Activated CD4-positive, alpha-beta T cell treated with anti-CD3 and anti-CD28 coated beads, Interleukin-2, Interleukin-6, amounts not matched to agents 100 ng/mL and 50 ng/mL, durations not matched to agents 16 hours and 8 hours (primary cell): ENCODE measurements at regions not wholly inside any gene's neighbourhood (a gene's known extent, or its start where the extent isn't known, plus 50 kb on each side); places are given as distances from the start of the nearest gene placed in this dataset.
"Not testable (repeated sequence)": the region's sequence is repeated elsewhere in the genome, so short reads cannot be mapped to it uniquely, and the experiment has no call there.

ENCODE experiments used
- DNase-seq: peaks from one replicate; pipeline ENCODE4 v3.0.0-alpha.2; 2020

GRCh38 chr16:32947336-32947735, 246.7 kb upstream of the TP53TG3C start:
- not testable (repeated sequence) for DNase-seq

DNA sequence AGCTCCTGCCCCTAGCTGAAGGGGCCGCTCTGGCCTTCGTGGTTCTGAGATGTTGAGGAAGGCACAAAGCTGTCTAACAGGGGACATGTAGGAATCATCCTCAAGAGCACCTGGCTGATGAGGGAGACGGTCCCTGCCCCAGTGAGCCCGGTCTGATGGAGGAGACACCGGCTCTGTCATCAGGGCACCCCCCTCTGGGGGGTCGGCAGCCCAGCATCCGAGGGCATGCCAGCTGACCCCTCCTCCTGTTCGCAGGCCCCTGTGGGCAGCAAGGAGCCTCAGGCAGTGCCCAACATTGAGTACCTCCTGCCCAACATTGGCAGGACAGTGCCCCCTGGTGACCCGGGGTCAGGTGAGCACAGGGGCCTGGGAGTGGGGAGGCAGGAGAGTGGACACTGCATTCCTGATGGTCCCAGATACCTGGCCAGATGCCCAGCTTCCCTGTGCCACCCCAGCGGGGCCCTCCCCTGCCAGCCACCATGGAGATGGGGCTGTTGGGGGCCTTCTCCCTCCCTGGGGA, 247.9 kb upstream of the TP53TG3C start:
- DNase-seq: not testable (repeated sequence)

GRCh38 chr16:32945311-32945710, 248.7 kb upstream of the TP53TG3C start:
- not testable (repeated sequence) for DNase-seq

DNA sequence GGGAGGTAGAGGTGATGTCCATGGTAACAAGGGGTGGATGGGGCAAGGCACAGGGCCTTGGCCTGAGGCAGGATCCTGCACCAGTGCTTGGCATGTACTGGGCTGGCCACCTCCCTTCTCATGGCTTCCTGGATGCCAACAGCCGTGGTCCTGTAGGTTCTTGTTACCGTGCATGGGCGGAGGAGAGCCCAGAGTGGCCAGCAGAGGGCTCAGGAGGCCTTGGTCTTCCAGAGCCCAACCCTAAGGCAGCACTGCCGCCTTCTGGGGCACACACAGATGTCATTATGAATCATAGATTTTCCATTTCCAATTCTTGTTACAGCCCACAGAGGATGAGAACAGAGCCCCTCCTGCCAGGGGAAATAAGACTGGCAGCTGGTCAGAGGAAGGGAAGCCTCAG, 254.2 kb upstream of the TP53TG3C start:
- DNase-seq: not testable (repeated sequence)

DNA sequence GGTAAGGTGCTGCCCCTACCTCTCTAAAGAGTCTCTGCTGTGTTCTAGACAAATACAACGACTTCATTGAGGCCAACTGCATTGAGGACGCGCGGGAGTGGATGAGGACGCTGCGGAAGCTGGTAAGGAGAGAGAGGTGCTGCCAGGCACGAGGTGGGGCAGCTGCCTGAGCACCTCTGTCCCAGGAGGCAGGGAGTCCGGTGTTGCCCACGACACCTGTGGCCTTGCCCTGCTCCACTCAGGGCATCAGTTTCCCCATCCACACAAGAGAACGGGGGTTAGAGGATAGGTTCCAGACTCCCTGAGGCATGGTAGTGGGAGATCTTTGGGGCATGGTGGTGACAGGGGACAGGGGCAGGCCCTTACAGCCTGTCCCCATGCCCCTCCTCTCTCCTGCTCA, 256.1 kb upstream of the TP53TG3C start:
- DNase-seq: not testable (repeated sequence)

- peak; percentile 9 for DNase-seq
Measured at GRCh38 chr16:32932240-32933040, 256.5 kb upstream of the TP53TG3 start.

DNA sequence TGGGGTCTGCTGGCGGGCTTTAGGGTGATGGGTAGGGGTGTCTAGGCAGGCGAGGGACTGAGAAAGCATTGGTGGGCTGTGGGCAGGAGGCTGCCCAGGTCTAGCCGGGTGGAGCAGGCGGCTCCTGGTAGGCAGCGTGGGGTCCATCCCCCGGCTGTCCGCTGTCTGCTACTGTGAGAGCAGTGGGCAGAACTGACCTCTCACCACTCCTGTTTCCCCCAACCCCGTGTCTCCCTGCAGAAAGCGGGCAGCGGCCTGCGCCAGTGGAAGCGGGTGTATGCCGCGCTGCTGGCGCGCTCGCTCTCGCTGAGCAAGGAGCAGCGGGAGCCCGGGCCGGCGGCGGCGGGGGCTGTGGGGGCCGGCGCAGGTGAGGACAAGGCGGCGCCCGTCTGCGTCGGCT, 249.2 kb upstream of the TP53TG3 start:
- DNase-seq: not testable (repeated sequence)

DNA sequence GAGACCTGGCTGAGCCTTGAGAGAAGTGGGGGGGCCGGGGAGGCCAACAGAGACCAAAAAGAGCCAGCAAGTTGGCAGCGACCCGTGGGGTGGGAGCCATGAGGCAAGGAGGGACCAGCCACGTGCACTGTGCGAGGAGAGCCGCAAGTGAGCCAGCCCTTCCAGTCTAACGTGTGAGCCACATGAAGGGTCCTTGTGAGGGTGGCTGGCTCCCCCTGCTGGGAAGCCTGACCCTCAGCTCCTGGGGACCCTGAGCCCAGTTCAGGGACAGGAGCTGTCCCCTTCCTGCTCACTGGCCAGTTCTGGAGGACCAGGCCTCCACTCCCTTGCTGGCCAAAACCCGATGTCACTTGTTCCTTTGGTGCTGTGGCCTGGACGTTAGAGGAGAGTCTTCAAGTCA, 246.6 kb upstream of the TP53TG3 start:
- DNase-seq: not testable (repeated sequence)

DNA sequence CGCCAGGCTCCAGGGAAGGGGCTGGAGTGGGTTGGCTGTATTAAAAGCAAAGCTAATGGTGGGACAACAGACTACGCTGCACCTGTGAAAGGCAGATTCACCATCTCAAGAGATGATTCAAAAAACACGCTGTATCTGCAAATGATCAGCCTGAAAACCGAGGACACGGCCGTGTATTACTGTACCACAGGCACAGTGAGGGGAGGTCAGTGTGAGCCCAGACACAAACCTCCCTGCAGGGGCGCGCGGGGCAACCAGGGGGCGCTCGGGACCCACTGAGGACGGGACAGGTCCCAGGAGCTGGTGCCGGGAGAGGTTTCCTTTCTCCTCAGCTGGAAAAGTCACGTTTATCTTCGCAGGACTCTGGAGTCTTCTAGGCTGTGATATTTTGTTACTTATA, 239.4 kb upstream of the TP53TG3 start:
- DNase-seq: not testable (repeated sequence)

DNA sequence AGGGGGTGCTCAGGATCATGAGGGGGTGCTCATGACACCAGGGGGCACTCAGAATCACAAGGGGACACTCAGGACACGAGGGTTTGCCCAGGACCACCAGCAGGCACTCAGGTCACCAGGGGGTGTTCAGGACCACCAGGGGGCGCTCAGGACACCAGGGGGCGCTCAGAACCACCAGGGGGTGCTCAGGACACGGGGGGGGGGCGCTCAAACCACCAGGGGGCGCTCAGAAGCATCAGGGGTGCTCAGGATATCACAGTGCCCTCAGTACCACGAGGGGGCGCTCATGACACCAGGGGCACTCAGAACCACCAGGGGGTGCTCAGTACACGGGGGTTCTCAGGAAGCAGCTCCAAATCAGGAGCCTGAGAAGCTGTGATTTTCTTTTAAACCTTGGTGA, 221.8 kb upstream of the TP53TG3 start:
- peak; percentile 76 for DNase-seq

GRCh38 chr16:32885392-32885791, 209.4 kb upstream of the TP53TG3 start:
- not testable (repeated sequence) for DNase-seq

- not testable (repeated sequence) for DNase-seq
Measured at GRCh38 chr16:32884556-32884955, 208.6 kb upstream of the TP53TG3 start.

- DNase-seq: not testable (repeated sequence)
Measured at GRCh38 chr16:32882328-32882857, 206.4 kb upstream of the TP53TG3 start.

DNA sequence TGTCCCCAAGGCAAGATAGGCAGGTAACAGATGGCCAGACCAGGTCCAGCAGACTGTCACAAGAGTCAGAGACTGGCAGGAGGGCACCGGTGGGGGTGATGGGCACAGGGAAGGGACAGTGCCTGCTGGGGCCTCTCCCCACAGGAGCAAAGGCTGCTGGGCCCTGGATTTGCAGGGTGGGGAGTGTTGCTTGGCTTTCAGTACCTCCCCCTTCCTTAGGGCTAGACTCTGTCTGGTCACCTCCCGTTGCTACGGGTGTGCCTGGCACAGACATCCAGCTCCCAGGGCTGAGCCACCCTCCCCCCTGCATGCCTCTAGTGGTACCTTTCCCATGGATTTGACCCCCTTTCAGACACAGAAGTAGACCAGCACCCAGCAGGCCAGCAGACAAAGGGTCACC, 205.7 kb upstream of the TP53TG3 start:
- DNase-seq: not testable (repeated sequence)

DNA sequence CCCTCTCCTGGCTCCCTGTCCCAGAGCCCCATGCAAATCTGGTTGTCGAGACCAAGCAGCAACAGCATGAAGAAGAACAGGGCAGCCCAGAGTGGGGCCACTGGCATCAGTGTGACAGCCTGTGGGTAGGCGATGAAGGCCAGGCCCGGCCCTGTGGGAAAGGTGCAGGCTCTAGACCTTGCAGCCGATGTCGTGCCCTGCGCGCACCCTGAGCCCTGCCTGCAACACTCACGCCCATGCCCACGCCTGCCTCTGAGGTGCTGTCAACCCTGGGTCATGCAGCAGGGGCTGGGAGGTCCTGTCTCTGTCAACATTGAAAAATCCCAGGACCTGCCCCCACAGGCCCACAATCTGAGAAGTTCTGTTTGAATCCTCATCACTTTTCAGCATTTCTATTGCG, 204.0 kb upstream of the TP53TG3 start:
- not testable (repeated sequence) for DNase-seq

DNA sequence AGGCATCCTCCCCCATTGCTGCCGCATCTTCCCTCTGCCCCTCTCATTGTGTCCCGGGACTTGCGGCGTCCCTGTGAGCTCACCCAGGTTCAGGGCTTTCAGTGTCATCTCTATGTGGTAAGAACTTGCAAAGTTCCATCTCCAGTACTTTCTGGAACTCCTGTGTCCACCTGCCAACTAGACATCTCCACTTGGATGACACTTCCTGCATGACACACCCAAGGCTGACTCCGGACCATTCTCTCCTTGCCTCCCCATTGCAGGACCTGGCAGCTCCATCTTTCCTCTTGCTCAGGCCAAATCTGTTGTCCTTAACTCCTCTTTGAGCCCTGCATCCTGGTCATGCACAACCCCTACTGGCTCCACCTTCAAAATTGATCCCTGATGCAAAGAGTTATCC, 200.8 kb upstream of the TP53TG3 start:
- not testable (repeated sequence) for DNase-seq

- not testable (repeated sequence) for DNase-seq
Measured at GRCh38 chr16:32873783-32874182, 197.8 kb upstream of the TP53TG3 start.

- not testable (repeated sequence) for DNase-seq
Measured at GRCh38 chr16:32873120-32873519, 197.2 kb upstream of the TP53TG3 start.

DNA sequence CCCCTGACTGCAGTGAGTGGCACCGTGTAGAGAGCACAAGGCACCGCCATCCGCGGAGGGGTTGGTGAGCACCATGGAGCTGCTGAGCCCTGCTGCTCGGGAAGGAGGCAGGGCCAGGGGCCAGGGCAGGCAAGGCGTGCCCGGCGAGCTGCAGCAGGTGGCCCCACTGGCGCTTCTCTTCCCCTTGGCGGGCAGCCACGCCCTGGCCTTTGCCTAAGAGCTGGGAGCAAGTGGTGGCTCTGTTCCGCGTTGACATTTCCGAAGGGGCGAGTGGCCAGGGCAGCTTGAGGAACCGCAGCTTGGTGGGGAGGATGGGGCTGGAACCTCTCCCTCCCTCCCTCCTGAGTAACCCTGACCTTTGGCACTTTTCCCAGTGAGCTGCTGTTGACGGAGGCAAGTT, 194.7 kb upstream of the TP53TG3 start:
- DNase-seq: not testable (repeated sequence)

DNA sequence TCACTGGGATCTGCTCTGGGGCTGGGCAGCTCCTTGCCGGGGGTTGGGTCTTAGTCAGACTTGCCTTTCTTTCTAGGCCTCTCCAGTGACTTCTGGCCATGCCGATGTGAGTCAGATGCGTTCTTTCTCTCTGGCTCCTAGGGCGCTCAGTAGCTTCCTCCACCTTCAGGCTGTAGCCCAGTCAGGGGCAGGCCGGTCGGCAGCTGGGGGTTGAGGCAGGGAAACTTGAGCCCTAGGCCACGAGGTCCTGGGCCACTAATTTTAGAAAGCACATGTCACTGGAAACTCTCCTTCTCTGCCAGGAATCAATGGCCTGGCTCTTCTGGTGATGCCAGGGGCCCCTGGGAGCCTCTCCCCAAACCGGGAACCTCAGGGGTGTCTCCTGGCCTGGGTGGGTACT, 192.4 kb upstream of the TP53TG3 start:
- DNase-seq: not testable (repeated sequence)

DNA sequence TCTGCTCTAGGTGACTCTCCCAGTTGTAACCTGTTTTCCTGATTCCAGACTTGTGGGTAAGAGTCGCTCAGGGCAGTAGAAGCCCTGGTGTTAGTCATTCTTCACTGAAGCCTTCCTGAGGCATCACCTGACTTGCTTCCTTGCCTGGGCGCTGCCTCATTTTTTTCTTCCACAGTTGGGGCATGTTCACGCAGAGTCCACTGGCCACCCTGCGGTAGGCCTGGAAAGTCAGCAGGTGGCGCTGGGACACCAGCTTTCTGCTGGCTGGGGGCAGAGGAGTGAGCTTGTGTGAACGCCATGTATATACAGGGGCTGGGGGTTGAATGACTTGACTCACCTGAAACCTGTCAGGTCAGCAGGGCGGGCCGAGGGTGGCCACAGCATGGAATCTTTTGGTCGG, 189.3 kb upstream of the TP53TG3 start:
- not testable (repeated sequence) for DNase-seq

- DNase-seq: not testable (repeated sequence)
Measured at GRCh38 chr16:32861476-32862201, 185.7 kb upstream of the TP53TG3 start.

DNA sequence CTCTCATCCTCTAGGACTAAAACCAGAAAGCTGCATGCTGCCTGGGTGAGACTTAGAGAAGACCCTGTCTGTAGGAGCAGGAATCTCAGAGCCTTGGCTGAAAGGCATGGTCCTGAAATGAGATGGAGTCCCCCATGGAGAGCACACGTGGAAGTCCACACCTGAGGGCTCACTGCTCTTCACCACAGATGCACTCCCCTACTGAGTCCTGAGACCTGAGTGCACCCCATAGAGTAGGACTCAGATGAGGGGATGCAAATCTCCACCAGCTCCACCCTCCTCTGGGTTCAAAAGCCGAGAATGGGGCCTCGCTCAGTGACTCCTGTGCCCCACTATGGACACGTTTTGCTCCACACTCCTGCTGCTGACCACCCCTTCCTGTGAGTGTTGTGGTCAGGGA, 171.4 kb upstream of the TP53TG3 start:
- not testable (repeated sequence) for DNase-seq

GRCh38 chr16:32845572-32845971, 169.6 kb upstream of the TP53TG3 start:
- not testable (repeated sequence) for DNase-seq
